ENCODE measurements at regions not wholly inside any gene's neighbourhood (a gene's known extent, or its start where the extent isn't known, plus 50 kb on each side); places are given as distances from the start of the nearest gene placed in this dataset.

GRCh38 chr10:131760416-131761166 is 140.2 kb upstream of the PPP2R2D start:
- no peak for DNase-seq

GRCh38 chr10:131762789-131763696 is 137.8 kb upstream of the PPP2R2D start:
- DNase-seq: no peak

- no peak for DNase-seq
Observed at GRCh38 chr10:131764929-131765328, 135.9 kb upstream of the PPP2R2D start.

- no peak for DNase-seq
Observed at GRCh38 chr10:131766096-131766495, 134.7 kb upstream of the PPP2R2D start.

- no peak for DNase-seq
Observed at GRCh38 chr10:131767716-131768115, 133.1 kb upstream of the PPP2R2D start.

GRCh38 chr10:131769571-131770410 is 131.0 kb upstream of the PPP2R2D start:
- DNase-seq: no peak

- no peak for DNase-seq
Observed at GRCh38 chr10:131770946-131771633, 129.7 kb upstream of the PPP2R2D start.

- DNase-seq: no peak
Observed at GRCh38 chr10:131771634-131772358, 129.0 kb upstream of the PPP2R2D start.

- no peak for DNase-seq
Observed at GRCh38 chr10:131772441-131772840, 128.4 kb upstream of the PPP2R2D start.

- DNase-seq: no peak
Observed at GRCh38 chr10:131773370-131774343, 127.2 kb upstream of the PPP2R2D start.

GRCh38 chr10:131774681-131775085 is 126.1 kb upstream of the PPP2R2D start:
- no peak for DNase-seq

GRCh38 chr10:131775433-131775832 is 125.4 kb upstream of the PPP2R2D start:
- no peak for DNase-seq

GRCh38 chr10:131775833-131776232 is 125.0 kb upstream of the PPP2R2D start:
- DNase-seq: no peak

GRCh38 chr10:131776496-131776895 is 124.3 kb upstream of the PPP2R2D start:
- DNase-seq: no peak

GRCh38 chr10:131777162-131777561 is 123.6 kb upstream of the PPP2R2D start:
- no peak for DNase-seq

- DNase-seq: no peak
Observed at GRCh38 chr10:131777921-131778320, 122.9 kb upstream of the PPP2R2D start.

- DNase-seq: no peak
Observed at GRCh38 chr10:131778385-131778784, 122.4 kb upstream of the PPP2R2D start.

- DNase-seq: no peak
Observed at GRCh38 chr10:131778842-131779241, 122.0 kb upstream of the PPP2R2D start.

- DNase-seq: no peak
Observed at GRCh38 chr10:131779661-131780394, 121.0 kb upstream of the PPP2R2D start.

GRCh38 chr10:131781076-131781475 is 119.7 kb upstream of the PPP2R2D start:
- no peak for DNase-seq
